IMR-90 (cell line): ENCODE measurements at regions not wholly inside any gene's neighbourhood (a gene's known extent, or its start where the extent isn't known, plus 50 kb on each side); places are given as distances from the start of the nearest gene placed in this dataset.

Experiments used
- ATAC-seq: fragments of 200-7000 bp; cut with Tn5 transposase; 2 replicates; pipeline ENCODE4 v1.9.1; 2020; ENCODE audit warnings: low read depth, mild to moderate bottlenecking, moderate library complexity
- BruUV-seq: library from RNA; stranded (reverse); fragments of 400-500 nt; replicated peaks from 2 replicates; lab custom pipeline; 2021; lab: Mats Ljungman, UMichigan
- CTCF ChIA-PET: fragments of 300-600 bp; formaldehyde crosslinking; extraction: SDS; loops from one replicate; lab custom pipeline; 2021; ENCODE audit warnings: antibody characterized with exemption; lab: Yijun Ruan, JAX
- POLR2A ChIA-PET: fragments of 300-600 bp; sonication (Branson Sonifier 250); formaldehyde crosslinking; loops from one replicate; lab custom pipeline; 2022; ENCODE audit warnings: antibody characterized with exemption; ENCODE audit not compliant: unreplicated experiment; lab: Charles Lee
- DNase-seq: peaks from one replicate; pipeline ENCODE4 v3.0.0; 2013
- H2AFZ ChIP-seq: replicated peaks from 2 replicates; pipeline ENCODE3; 2013; ENCODE audit warnings: low read length, mild to moderate bottlenecking; ENCODE audit not compliant: poor library complexity
- H2AK5ac ChIP-seq: 2 replicates; pipeline ENCODE4 v1.6.1; 2013; ENCODE audit warnings: low read depth, low read length, inconsistent platforms
- H2AK9ac ChIP-seq: replicated peaks from 2 replicates; pipeline ENCODE3; 2013; ENCODE audit warnings: mild to moderate bottlenecking, low read depth, low read length, moderate library complexity; ENCODE audit not compliant: poor library complexity
- H2BK120ac ChIP-seq: 2 replicates; pipeline ENCODE4 v1.6.1; 2013; ENCODE audit warnings: low read depth, low read length, inconsistent platforms
- H2BK15ac ChIP-seq: 3 replicates; pipeline ENCODE4 v1.6.1; 2013; ENCODE audit warnings: low read depth, low read length, inconsistent platforms
- H2BK20ac ChIP-seq: 2 replicates; pipeline ENCODE4 v1.6.1; 2013; ENCODE audit warnings: low read depth, mild to moderate bottlenecking, inconsistent platforms, low read length, moderate library complexity
- H2BK5ac ChIP-seq: 2 replicates; pipeline ENCODE4 v1.6.1; 2013; ENCODE audit warnings: mild to moderate bottlenecking, low read depth, low read length, inconsistent platforms; ENCODE audit not compliant: poor library complexity, severe bottlenecking
- H3K14ac ChIP-seq: replicated peaks from 2 replicates; pipeline ENCODE4 v1.6.1; 2013; ENCODE audit warnings: low read depth, low read length, inconsistent platforms
- H3K18ac ChIP-seq: 2 replicates; pipeline ENCODE4 v1.6.1; 2013; ENCODE audit warnings: low read depth, low read length, control low read depth
- H3K23ac ChIP-seq: 2 replicates; pipeline ENCODE4 v1.6.1; 2013; ENCODE audit warnings: low read depth, low read length, inconsistent platforms
- H3K27ac ChIP-seq: 2 replicates; pipeline ENCODE4 v1.5.1; 2013; ENCODE audit warnings: mild to moderate bottlenecking, control low read depth, low read length; ENCODE audit not compliant: insufficient read depth
- H3K27me3 ChIP-seq: 2 replicates; pipeline ENCODE4 v1.6.1; 2013; ENCODE audit warnings: low read length; ENCODE audit not compliant: control insufficient read depth, insufficient read depth
- H3K36me3 ChIP-seq: 2 replicates; pipeline ENCODE4 v1.6.1; 2013; ENCODE audit warnings: low read length, mixed read lengths; ENCODE audit not compliant: control insufficient read depth, insufficient read depth
- H3K4ac ChIP-seq: 2 replicates; pipeline ENCODE4 v1.6.1; 2013; ENCODE audit warnings: low read depth, low read length, inconsistent platforms
- H3K4me1 ChIP-seq: 2 replicates; pipeline ENCODE4 v1.6.1; 2013; ENCODE audit warnings: low read length, mixed read lengths; ENCODE audit not compliant: control insufficient read depth, insufficient read depth
- H3K4me2 ChIP-seq: 2 replicates; pipeline ENCODE4 v1.6.1; 2013; ENCODE audit warnings: low read depth, mild to moderate bottlenecking, control low read depth, low read length, moderate library complexity
- H3K4me3 ChIP-seq: 2 replicates; pipeline ENCODE4 v1.5.1; 2013; ENCODE audit warnings: low read depth, mild to moderate bottlenecking, control low read depth, low read length, moderate library complexity; ENCODE audit not compliant: insufficient read depth
- H3K56ac ChIP-seq: 2 replicates; pipeline ENCODE4 v1.6.1; 2013; ENCODE audit warnings: low read length, inconsistent platforms; ENCODE audit not compliant: insufficient read depth; ENCODE audit errors: extremely low read depth
- H3K79me1 ChIP-seq, 2 experiments: 2 replicates each; pipeline ENCODE4 v1.6.1; 2013; ENCODE audit warnings: low read length in 2 of 2, inconsistent platforms in 1 of 2, low read depth in 1 of 2
- H3K9ac ChIP-seq: 2 replicates; pipeline ENCODE4 v1.6.1; 2013; ENCODE audit warnings: low read depth, low read length, control low read depth
- H3K9me1 ChIP-seq: 2 replicates; pipeline ENCODE4 v1.6.1; 2013; ENCODE audit warnings: low read length, inconsistent platforms; ENCODE audit not compliant: insufficient read depth
- H3K9me3 ChIP-seq: 2 replicates; pipeline ENCODE4 v1.6.1; 2013; ENCODE audit warnings: low read length; ENCODE audit not compliant: control insufficient read depth, insufficient read depth
- H4K20me1 ChIP-seq: 2 replicates; pipeline ENCODE4 v1.6.1; 2013; ENCODE audit warnings: low read length, inconsistent platforms; ENCODE audit not compliant: insufficient read depth
- H4K5ac ChIP-seq: 2 replicates; pipeline ENCODE4 v1.6.1; 2013; ENCODE audit warnings: mild to moderate bottlenecking, low read depth, low read length, control low read depth
- H4K8ac ChIP-seq, 2 experiments: 2 replicates each; pipeline ENCODE4 v1.6.1; 2013; ENCODE audit warnings: low read depth in 2 of 2, low read length in 2 of 2, control low read depth in 1 of 2, inconsistent platforms in 1 of 2
- H4K91ac ChIP-seq: 2 replicates; pipeline ENCODE4 v1.6.1; 2013; ENCODE audit warnings: low read depth, low read length, inconsistent platforms; ENCODE audit not compliant: insufficient read depth
- BHLHE40 ChIP-seq: fragments of 150-350 bp; IDR thresholded peaks from 2 replicates; pipeline ENCODE4 v1.6.1; 2016; ENCODE audit warnings: mild to moderate bottlenecking, low read depth, low read length
- CEBPB ChIP-seq: IDR thresholded peaks from 2 replicates; pipeline ENCODE4 v1.6.1; 2012; ENCODE audit warnings: low read depth, low read length, improper control_type of control experiment
- CHD1 ChIP-seq: IDR thresholded peaks from 2 replicates; pipeline ENCODE4 v1.6.1; 2012; ENCODE audit warnings: low read depth, low read length, improper control_type of control experiment
- CTCF ChIP-seq: conservative IDR thresholded peaks from 2 replicates; pipeline ENCODE4 v1.5.1; 2012; ENCODE audit warnings: mild to moderate bottlenecking, low read depth, low read length, improper control_type of control experiment
- ELK1 ChIP-seq: fragments of 150-350 bp; IDR thresholded peaks from 2 replicates; pipeline ENCODE4 v1.6.1; 2016; ENCODE audit warnings: low read depth, mild to moderate bottlenecking, low read length, moderate library complexity, borderline replicate concordance
- FOS ChIP-seq: fragments of 150-350 bp; IDR thresholded peaks from 2 replicates; pipeline ENCODE4 v1.6.1; 2016; ENCODE audit warnings: low read depth, low read length
- MAZ ChIP-seq: IDR thresholded peaks from 2 replicates; pipeline ENCODE4 v1.6.1; 2012; ENCODE audit warnings: low read depth, mild to moderate bottlenecking, low read length, improper control_type of control experiment, moderate library complexity, borderline replicate concordance
- MXI1 ChIP-seq: IDR thresholded peaks from 2 replicates; pipeline ENCODE4 v1.6.1; 2012; ENCODE audit warnings: low read depth, mild to moderate bottlenecking, low read length, moderate library complexity, borderline replicate concordance
- NFE2L2 ChIP-seq: fragments of 150-350 bp; IDR thresholded peaks from 2 replicates; pipeline ENCODE4 v1.6.1; 2016; ENCODE audit warnings: low read depth, mild to moderate bottlenecking, low read length
- RAD21 ChIP-seq: IDR thresholded peaks from 2 replicates; pipeline ENCODE4 v1.6.1; 2012; ENCODE audit warnings: low read length, improper control_type of control experiment
- WGBS, 2 experiments: methylation state at CpG; one replicate each; pipeline versions ENCODE4 v1.1.5 to v1.1.7; 2013; ENCODE audit warnings: missing lambda C conversion rate in 2 of 2; ENCODE audit not compliant: insufficient read length in 1 of 2; ENCODE audit errors: extremely low coverage in 2 of 2; 5-methylcytosine and 5-hydroxymethylcytosine counted together
- dilution Hi-C: fragments of 300-500 bp; cut with HindIII; formaldehyde crosslinking; loops from one replicate; pipeline ENCODE4 v1.14.3; 2018; ENCODE audit warnings: low sequenced_read_pairs; ENCODE audit not compliant: unreplicated experiment
- in situ Hi-C: fragments of 300-500 bp; cut with MboI; formaldehyde crosslinking; loops from 3 replicates; pipeline ENCODE4 v1.14.3; 2019; ENCODE audit warnings: low sequenced_read_pairs, inconsistent platforms, mixed read lengths
- intact Hi-C: fragments of 100-400 bp; cut with micrococcal nuclease; formaldehyde crosslinking; loops from 2 replicates; pipeline ENCODE4 v1.10.0; 2022

GRCh38 chr2:8617590-8617989 is 64.3 kb upstream of the ID2 start:
- TF ChIP-seq MAZ (no peak), FOS (no peak), MXI1 (no peak), BHLHE40 (no peak), CEBPB (no peak), ELK1 (no peak), CTCF (no peak), NFE2L2 (no peak), CHD1 (no peak), RAD21 (no peak)
- no peaks in the 10 kb centered on the region for H3K79me1 ChIP-seq
- H4K91ac ChIP-seq: no peak overlapping the region

More at GRCh38 chr2:8617590-8617989, 64.3 kb upstream of the ID2 start:
- WGBS, 2 experiments: no CpG with 5 or more reads among the region's 8 CpGs
- Histone ChIP-seq H3K4me3 (no peak overlapping the region), H2BK120ac (no peak overlapping the region), H2BK20ac (no peak overlapping the region), H3K4ac (no peak overlapping the region), H3K27me3 (peaks cover 10% of the 10 kb centered on the region), H3K9me1 (no peaks in the 10 kb centered on the region), H3K9ac (no peak overlapping the region), H3K23ac (no peak overlapping the region), H2AK9ac (no peak overlapping the region), H3K56ac (no peak overlapping the region), H3K36me3 (no peaks in the 10 kb centered on the region), H4K5ac (no peak overlapping the region), H2AK5ac (no peak overlapping the region), H4K20me1 (no peaks in the 10 kb centered on the region), H3K4me2 (no peak overlapping the region), H3K9me3 (no peaks in the 10 kb centered on the region; the same call in 1 of the 2 replicates), H2BK15ac (no peak overlapping the region), H4K8ac (no peak overlapping the region), H3K27ac (no peak overlapping the region), H3K14ac (no peak overlapping the region), H3K4me1 (no peaks in the 10 kb centered on the region), H2AFZ (no peak overlapping the region), H3K18ac (no peak overlapping the region), H2BK5ac (no peak overlapping the region)
- DNase-seq (no peak), ATAC-seq (no peak)
- CTCF ChIA-PET: no interaction called here
- POLR2A ChIA-PET: no interaction called here
- dilution Hi-C loops: no loop called here
- BruUV-seq: no TSS peak
- in situ Hi-C loops: no loop called here
- intact Hi-C loops: no loop called here
